ENCODE measurements at regions not wholly inside any gene's neighbourhood (a gene's known extent, or its start where the extent isn't known, plus 50 kb on each side); places are given as distances from the start of the nearest gene placed in this dataset.

- no peaks in the 10 kb centered on the region for H3K4me1 Mint-ChIP-seq
- no peaks in the 10 kb centered on the region for H3K27me3 Mint-ChIP-seq
- H3K36me3 Mint-ChIP-seq (ENCODE audit: low read depth): peaks cover 2% of the 10 kb centered on the region
- H3K9me3 Mint-ChIP-seq: no peaks in the 10 kb centered on the region
- no peak overlapping the region for H3K27ac Mint-ChIP-seq
- H3K4me3 Mint-ChIP-seq: no peak overlapping the region
- intact Hi-C loops (cut with micrococcal nuclease): no loop called here
- DNase-seq: no peak
These were observed 376.4 kb downstream of the ZEB2 start for GRCh38 chr2:144143294-144144151.

GRCh38 chr2:144140891-144141290 is 379.0 kb downstream of the ZEB2 start:
- Mint-ChIP-seq H3K4me1 (no peaks in the 10 kb centered on the region), H3K36me3 (ENCODE audit: low read depth) (peaks cover 4% of the 10 kb centered on the region), H3K27me3 (no peaks in the 10 kb centered on the region), H3K9me3 (no peaks in the 10 kb centered on the region), H3K27ac (no peak overlapping the region), H3K4me3 (no peak overlapping the region)
- DNase-seq: no peak
- intact Hi-C loops (cut with micrococcal nuclease): no loop called here

GRCh38 chr2:144137705-144138428 is 382.1 kb downstream of the ZEB2 start:
- Mint-ChIP-seq H3K27ac (no peak overlapping the region), H3K27me3 (no peaks in the 10 kb centered on the region), H3K9me3 (no peaks in the 10 kb centered on the region), H3K36me3 (ENCODE audit: low read depth) (peaks cover 4% of the 10 kb centered on the region), H3K4me1 (no peaks in the 10 kb centered on the region), H3K4me3 (no peak overlapping the region)
- intact Hi-C loops (cut with micrococcal nuclease): no loop called here
- no peak for DNase-seq

GRCh38 chr2:144137272-144137671 is 382.6 kb downstream of the ZEB2 start:
- DNase-seq: no peak
- intact Hi-C loops (cut with micrococcal nuclease): no loop called here
- Mint-ChIP-seq H3K27ac (no peak overlapping the region), H3K36me3 (ENCODE audit: low read depth) (peaks cover 4% of the 10 kb centered on the region), H3K4me3 (no peak overlapping the region), H3K27me3 (no peaks in the 10 kb centered on the region), H3K9me3 (no peaks in the 10 kb centered on the region), H3K4me1 (no peaks in the 10 kb centered on the region)

- H3K36me3 Mint-ChIP-seq (ENCODE audit: low read depth): peaks cover 3% of the 10 kb centered on the region
- H3K9me3 Mint-ChIP-seq: no peaks in the 10 kb centered on the region
- no peak overlapping the region for H3K27ac Mint-ChIP-seq
- H3K27me3 Mint-ChIP-seq: no peaks in the 10 kb centered on the region
- H3K4me1 Mint-ChIP-seq: no peaks in the 10 kb centered on the region
- no peak for DNase-seq
- intact Hi-C loops (cut with micrococcal nuclease): no loop called here
- H3K4me3 Mint-ChIP-seq: no peak overlapping the region
These were observed 383.5 kb downstream of the ZEB2 start for GRCh38 chr2:144136297-144137010.

- Mint-ChIP-seq H3K27me3 (no peaks in the 10 kb centered on the region), H3K36me3 (ENCODE audit: low read depth) (peaks cover 2% of the 10 kb centered on the region)
- intact Hi-C loops (cut with micrococcal nuclease): no loop called here
These were observed 385.8 kb downstream of the ZEB2 start for GRCh38 chr2:144133936-144134665.

GRCh38 chr2:144132357-144132756 is 387.6 kb downstream of the ZEB2 start:
- DNase-seq: no peak
- Mint-ChIP-seq H3K9me3 (no peaks in the 10 kb centered on the region), H3K4me3 (no peak overlapping the region), H3K27ac (no peak overlapping the region), H3K36me3 (ENCODE audit: low read depth) (no peaks in the 10 kb centered on the region), H3K27me3 (no peaks in the 10 kb centered on the region), H3K4me1 (peaks cover 1% of the 10 kb centered on the region)
- intact Hi-C loops (cut with micrococcal nuclease): no loop called here

More at GRCh38 chr2:144133936-144134665, 385.8 kb downstream of the ZEB2 start:
- Mint-ChIP-seq H3K4me1 (peaks cover 1% of the 10 kb centered on the region), H3K4me3 (no peak overlapping the region), H3K9me3 (no peaks in the 10 kb centered on the region), H3K27ac (no peak overlapping the region)
- DNase-seq: no peak

GRCh38 chr2:144131042-144131441 is 388.9 kb downstream of the ZEB2 start:
- Mint-ChIP-seq H3K27me3 (no peaks in the 10 kb centered on the region), H3K4me1 (peaks cover 1% of the 10 kb centered on the region), H3K36me3 (ENCODE audit: low read depth) (no peaks in the 10 kb centered on the region), H3K9me3 (no peaks in the 10 kb centered on the region), H3K27ac (no peak overlapping the region), H3K4me3 (no peak overlapping the region)
- intact Hi-C loops (cut with micrococcal nuclease): no loop called here
- DNase-seq: no peak

GRCh38 chr2:144130551-144130950 is 389.4 kb downstream of the ZEB2 start:
- H3K27me3 Mint-ChIP-seq: no peaks in the 10 kb centered on the region
- H3K4me3 Mint-ChIP-seq: no peak overlapping the region
- intact Hi-C loops (cut with micrococcal nuclease): no loop called here
- no peaks in the 10 kb centered on the region for H3K9me3 Mint-ChIP-seq
- DNase-seq: no peak
- H3K27ac Mint-ChIP-seq: no peak overlapping the region
- H3K4me1 Mint-ChIP-seq: peaks cover 1% of the 10 kb centered on the region
- H3K36me3 Mint-ChIP-seq (ENCODE audit: low read depth): no peaks in the 10 kb centered on the region

- Mint-ChIP-seq H3K4me3 (no peak overlapping the region), H3K36me3 (ENCODE audit: low read depth) (peaks cover 2% of the 10 kb centered on the region), H3K4me1 (peaks cover 1% of the 10 kb centered on the region), H3K27ac (no peak overlapping the region), H3K27me3 (no peaks in the 10 kb centered on the region), H3K9me3 (peaks cover 4% of the 10 kb centered on the region)
- intact Hi-C loops (cut with micrococcal nuclease): no loop called here
- no peak for DNase-seq
These were observed 391.7 kb downstream of the ZEB2 start for GRCh38 chr2:144128130-144128746.

- H3K27me3 Mint-ChIP-seq: no peaks in the 10 kb centered on the region
- intact Hi-C loops (cut with micrococcal nuclease): no loop called here
- no peak overlapping the region for H3K27ac Mint-ChIP-seq
- peaks cover 4% of the 10 kb centered on the region for H3K9me3 Mint-ChIP-seq
- DNase-seq: no peak
- H3K4me1 Mint-ChIP-seq: peaks cover 1% of the 10 kb centered on the region
- peaks cover 2% of the 10 kb centered on the region for H3K36me3 Mint-ChIP-seq (ENCODE audit: low read depth)
- no peak overlapping the region for H3K4me3 Mint-ChIP-seq
These were observed 392.2 kb downstream of the ZEB2 start for GRCh38 chr2:144127693-144128092.

GRCh38 chr2:144126302-144126701 is 393.6 kb downstream of the ZEB2 start:
- H3K9me3 Mint-ChIP-seq: peaks cover 4% of the 10 kb centered on the region
- H3K36me3 Mint-ChIP-seq (ENCODE audit: low read depth): peaks cover 2% of the 10 kb centered on the region
- H3K27ac Mint-ChIP-seq: no peak overlapping the region
- intact Hi-C loops (cut with micrococcal nuclease): no loop called here
- no peak overlapping the region for H3K4me3 Mint-ChIP-seq
- no peak for DNase-seq
- H3K4me1 Mint-ChIP-seq: peaks cover 1% of the 10 kb centered on the region
- no peaks in the 10 kb centered on the region for H3K27me3 Mint-ChIP-seq

GRCh38 chr2:144125751-144126150 is 394.2 kb downstream of the ZEB2 start:
- peaks cover 2% of the 10 kb centered on the region for H3K36me3 Mint-ChIP-seq (ENCODE audit: low read depth)
- H3K27ac Mint-ChIP-seq: no peak overlapping the region
- no peaks in the 10 kb centered on the region for H3K27me3 Mint-ChIP-seq
- no peak for DNase-seq
- peaks cover 4% of the 10 kb centered on the region for H3K9me3 Mint-ChIP-seq
- H3K4me1 Mint-ChIP-seq: no peaks in the 10 kb centered on the region
- intact Hi-C loops (cut with micrococcal nuclease): no loop called here
- no peak overlapping the region for H3K4me3 Mint-ChIP-seq

All from activated CD4-positive, alpha-beta T cell treated with anti-CD3 and anti-CD28 coated beads, Interleukin-2, amount 10 ng/mL, durations not matched to agents 24 days and 14 days (primary cell).